ENCODE measurements at regions not wholly inside any gene's neighbourhood (a gene's known extent, or its start where the extent isn't known, plus 50 kb on each side); places are given as distances from the start of the nearest gene placed in this dataset.

DNA sequence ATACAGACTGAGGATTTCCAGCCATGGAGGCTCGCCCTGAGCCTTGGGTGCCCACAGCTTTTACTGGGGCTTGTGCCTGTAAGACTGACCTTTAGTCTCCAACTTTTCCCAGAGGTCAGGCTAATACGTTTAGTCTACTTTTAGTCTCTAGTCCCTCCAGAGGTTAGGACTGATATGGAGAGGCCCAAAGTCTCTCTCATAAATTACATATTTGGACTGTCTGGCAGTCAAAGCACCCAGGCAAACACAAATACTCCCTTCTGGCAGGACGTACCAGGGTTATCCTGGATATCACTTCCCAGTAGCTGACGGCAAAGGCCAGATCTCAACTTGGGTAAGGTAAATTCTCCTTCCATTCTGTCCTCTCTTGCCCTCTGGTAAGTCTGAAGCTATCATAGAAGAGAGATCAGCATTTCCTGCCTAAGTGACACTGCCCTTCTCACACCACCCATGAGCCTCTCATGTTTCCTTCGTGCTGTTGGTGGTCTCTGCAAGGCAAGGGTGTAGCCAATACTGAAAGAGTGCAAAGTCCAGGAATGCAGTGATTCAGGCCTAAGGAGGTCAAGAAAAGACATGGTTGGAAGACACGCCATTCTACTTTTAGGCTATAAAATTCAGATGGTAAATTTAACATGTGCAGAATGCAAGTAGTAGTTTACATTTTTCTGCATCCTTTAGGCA lies 69.3 kb upstream of the NEDD4L start:
- no peaks in the 10 kb centered on the region for H3K36me3 Mint-ChIP-seq (ENCODE audit: insufficient read depth in 1 of 3, low read depth in 3 of 3)
- H2BK5ac ChIP-seq (ENCODE audit: insufficient read length, low read length), result no peak overlapping the region
- H4K8ac ChIP-seq (replicated peaks; ENCODE audit: insufficient read length, low read depth, low read length), result no peak overlapping the region
- DNase-seq, result no peak
- no peak overlapping the region for H2BK12ac ChIP-seq (ENCODE audit: insufficient read length, low read depth, low read length)
- no peaks in the 10 kb centered on the region for H3K27me3 ChIP-seq (ENCODE audit: insufficient read depth, low read length)
- H3K9ac ChIP-seq (ENCODE audit: extremely low read depth, insufficient read length, low read length), result no peak overlapping the region
- WGBS (ENCODE audit: extremely low coverage, insufficient read length, low lambda C conversion rate), result no CpG with 5 or more reads among the region's 6 CpGs
- peaks cover 10 to 17% of the 10 kb centered on the region in 2 experiments for H3K4me1 Mint-ChIP-seq
- H3K56ac ChIP-seq (ENCODE audit: insufficient read length, low read depth, low read length), result no peak overlapping the region
- H4K91ac ChIP-seq (ENCODE audit: insufficient read length, low read depth, low read length), result no peak overlapping the region
- H3K18ac ChIP-seq (ENCODE audit: insufficient read length, low read depth, low read length), result no peak overlapping the region
- no peak overlapping the region for H3K23ac ChIP-seq (ENCODE audit: insufficient read length, low read depth, low read length)
- 0 out of 7 replicates have a peak overlapping the region, but pooled peaks of 1 of the 3 experiments have one; percentile 22 for H3K27ac Mint-ChIP-seq
- H3T11ph ChIP-seq (ENCODE audit: low read length), result no peak overlapping the region
- H2BK15ac ChIP-seq (ENCODE audit: low read depth, low read length), result no peak overlapping the region
- no peaks in the 10 kb centered on the region for H3K79me2 ChIP-seq (ENCODE audit: insufficient read depth, low read length)
- no peaks in the 10 kb centered on the region for H3K23me2 ChIP-seq (ENCODE audit: insufficient read length, low read depth, low read length, poor library complexity, severe bottlenecking)
- H2AK5ac ChIP-seq (ENCODE audit: insufficient read length, low read length), result no peak overlapping the region
- no peaks in the 10 kb centered on the region for H3K79me1 ChIP-seq (ENCODE audit: insufficient read depth, low read depth, low read length, poor library complexity, severe bottlenecking)
- no peaks in the 10 kb centered on the region for H3K9me3 Mint-ChIP-seq
- no peak overlapping the region for H2AFZ ChIP-seq (ENCODE audit: low read length)
- no peak overlapping the region for H4K5ac ChIP-seq (ENCODE audit: insufficient read length, low read depth, low read length)
- H3K27me3 Mint-ChIP-seq (ENCODE audit: low read depth), result no peaks in the 10 kb centered on the region
- TF ChIP-seq, protein P1, sequence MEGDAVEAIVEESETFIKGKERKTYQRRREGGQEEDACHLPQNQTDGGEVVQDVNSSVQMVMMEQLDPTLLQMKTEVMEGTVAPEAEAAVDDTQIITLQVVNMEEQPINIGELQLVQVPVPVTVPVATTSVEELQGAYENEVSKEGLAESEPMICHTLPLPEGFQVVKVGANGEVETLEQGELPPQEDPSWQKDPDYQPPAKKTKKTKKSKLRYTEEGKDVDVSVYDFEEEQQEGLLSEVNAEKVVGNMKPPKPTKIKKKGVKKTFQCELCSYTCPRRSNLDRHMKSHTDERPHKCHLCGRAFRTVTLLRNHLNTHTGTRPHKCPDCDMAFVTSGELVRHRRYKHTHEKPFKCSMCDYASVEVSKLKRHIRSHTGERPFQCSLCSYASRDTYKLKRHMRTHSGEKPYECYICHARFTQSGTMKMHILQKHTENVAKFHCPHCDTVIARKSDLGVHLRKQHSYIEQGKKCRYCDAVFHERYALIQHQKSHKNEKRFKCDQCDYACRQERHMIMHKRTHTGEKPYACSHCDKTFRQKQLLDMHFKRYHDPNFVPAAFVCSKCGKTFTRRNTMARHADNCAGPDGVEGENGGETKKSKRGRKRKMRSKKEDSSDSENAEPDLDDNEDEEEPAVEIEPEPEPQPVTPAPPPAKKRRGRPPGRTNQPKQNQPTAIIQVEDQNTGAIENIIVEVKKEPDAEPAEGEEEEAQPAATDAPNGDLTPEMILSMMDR (conservative IDR thresholded peaks at IDR 0.05), result no peak
- no peak overlapping the region for H3K4me2 ChIP-seq (ENCODE audit: insufficient read depth, insufficient read length, low read length)
- H3K4me3 Mint-ChIP-seq, result no peak overlapping the region
- H3K27ac ChIP-seq (ENCODE audit: insufficient read length, low read depth, low read length), result no peak overlapping the region
- H3K14ac ChIP-seq (ENCODE audit: insufficient read depth, low read length), result no peak overlapping the region
- no peaks in the 10 kb centered on the region for H3K9me3 ChIP-seq (ENCODE audit: control insufficient read depth, low read depth, low read length)
- H3K4ac ChIP-seq (ENCODE audit: low read depth, low read length), result no peak overlapping the region
- H2BK120ac ChIP-seq (ENCODE audit: low read depth, low read length, poor library complexity, severe bottlenecking), result no peak overlapping the region
- H4K20me1 ChIP-seq (ENCODE audit: control insufficient read depth, insufficient read depth, insufficient read length), result no peaks in the 10 kb centered on the region
- H3K4me1 ChIP-seq (ENCODE audit: insufficient read depth, low read length), result no peaks in the 10 kb centered on the region; the same call in 1 of the 2 replicates
- H2BK20ac ChIP-seq (ENCODE audit: low read depth, low read length, poor library complexity, severe bottlenecking), result no peak overlapping the region

Data from H9 (cell line).